ENCODE measurements at regions not wholly inside any gene's neighbourhood (a gene's known extent, or its start where the extent isn't known, plus 50 kb on each side); places are given as distances from the start of the nearest gene placed in this dataset.
"Not testable (repeated sequence)": the region's sequence is repeated elsewhere in the genome, so short reads cannot be mapped to it uniquely, and the experiment has no call there.

DNA sequence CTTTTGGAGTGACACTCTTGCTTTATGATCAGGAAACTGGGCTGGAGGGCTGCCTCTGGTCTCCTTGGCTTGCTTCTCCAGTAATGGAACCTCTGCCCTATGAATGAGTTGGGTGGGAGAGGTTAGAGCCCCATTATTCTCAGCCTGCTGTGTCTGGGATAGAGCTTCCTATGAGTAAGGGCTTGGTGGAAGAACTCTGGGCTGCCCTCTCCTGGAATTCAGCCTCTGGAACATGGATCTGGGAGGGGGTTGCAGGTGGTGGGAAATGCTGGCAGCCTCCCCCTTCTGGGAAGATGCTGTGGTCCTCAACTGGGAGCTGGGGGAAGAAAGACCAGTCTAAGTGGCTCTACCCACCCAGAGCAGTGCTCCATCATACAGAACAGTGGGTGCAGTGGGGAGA is 81.8 kb upstream of the SYN3 start:
- TF ChIP-seq, protein P1, sequence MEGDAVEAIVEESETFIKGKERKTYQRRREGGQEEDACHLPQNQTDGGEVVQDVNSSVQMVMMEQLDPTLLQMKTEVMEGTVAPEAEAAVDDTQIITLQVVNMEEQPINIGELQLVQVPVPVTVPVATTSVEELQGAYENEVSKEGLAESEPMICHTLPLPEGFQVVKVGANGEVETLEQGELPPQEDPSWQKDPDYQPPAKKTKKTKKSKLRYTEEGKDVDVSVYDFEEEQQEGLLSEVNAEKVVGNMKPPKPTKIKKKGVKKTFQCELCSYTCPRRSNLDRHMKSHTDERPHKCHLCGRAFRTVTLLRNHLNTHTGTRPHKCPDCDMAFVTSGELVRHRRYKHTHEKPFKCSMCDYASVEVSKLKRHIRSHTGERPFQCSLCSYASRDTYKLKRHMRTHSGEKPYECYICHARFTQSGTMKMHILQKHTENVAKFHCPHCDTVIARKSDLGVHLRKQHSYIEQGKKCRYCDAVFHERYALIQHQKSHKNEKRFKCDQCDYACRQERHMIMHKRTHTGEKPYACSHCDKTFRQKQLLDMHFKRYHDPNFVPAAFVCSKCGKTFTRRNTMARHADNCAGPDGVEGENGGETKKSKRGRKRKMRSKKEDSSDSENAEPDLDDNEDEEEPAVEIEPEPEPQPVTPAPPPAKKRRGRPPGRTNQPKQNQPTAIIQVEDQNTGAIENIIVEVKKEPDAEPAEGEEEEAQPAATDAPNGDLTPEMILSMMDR (IDR thresholded peaks at IDR 0.05) = no peak
- TF ChIP-seq ZFX (IDR thresholded peaks at IDR 0.05; ENCODE audit: borderline replicate concordance) = no peak
- no peak overlapping the region for H3K27ac ChIP-seq

DNA sequence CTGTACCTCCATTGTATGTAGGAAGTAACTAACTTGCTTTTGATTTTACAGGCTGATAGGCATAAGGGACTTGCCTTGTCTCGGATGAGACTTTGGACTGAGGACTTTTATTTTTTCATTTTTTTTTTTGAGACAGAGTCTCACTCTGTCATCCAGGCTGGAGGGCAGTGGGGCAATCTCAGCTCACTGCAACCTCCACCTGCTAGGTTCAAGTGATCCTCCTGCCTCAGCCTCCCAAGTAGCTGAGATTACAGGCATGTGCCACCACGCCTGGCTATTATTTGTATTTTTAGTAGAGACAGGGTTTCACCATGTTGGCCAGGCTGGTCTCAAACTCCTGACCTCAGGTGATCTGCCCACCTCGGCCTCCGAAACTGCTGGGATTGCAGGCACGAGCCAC is 80.2 kb upstream of the SYN3 start:
- H3K27ac ChIP-seq = not testable (repeated sequence)

DNA sequence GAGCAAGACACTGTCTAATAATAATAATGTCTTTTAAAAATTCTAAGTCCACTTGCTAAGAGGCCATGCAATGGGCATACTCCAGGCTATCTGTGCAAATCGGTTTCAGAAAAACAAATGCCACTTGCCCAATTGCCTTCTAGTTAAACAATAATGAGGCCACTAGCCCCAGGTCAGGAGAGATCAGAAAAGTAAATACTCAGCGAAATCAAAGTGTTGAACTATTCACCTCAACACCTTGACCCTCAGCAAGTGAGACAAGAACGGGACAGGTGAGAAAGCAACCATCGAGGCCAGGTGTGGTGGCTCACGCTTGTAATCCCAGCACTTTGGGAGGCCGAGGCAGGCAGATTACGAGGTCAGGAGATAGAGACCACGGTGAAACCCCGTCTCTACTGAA is 72.3 kb upstream of the SYN3 start:
- no peak overlapping the region for H3K27ac ChIP-seq
- TF ChIP-seq, protein P1 (IDR thresholded peaks at IDR 0.05) = no peak
- TF ChIP-seq ZFX (IDR thresholded peaks at IDR 0.05; ENCODE audit: borderline replicate concordance) = no peak

DNA sequence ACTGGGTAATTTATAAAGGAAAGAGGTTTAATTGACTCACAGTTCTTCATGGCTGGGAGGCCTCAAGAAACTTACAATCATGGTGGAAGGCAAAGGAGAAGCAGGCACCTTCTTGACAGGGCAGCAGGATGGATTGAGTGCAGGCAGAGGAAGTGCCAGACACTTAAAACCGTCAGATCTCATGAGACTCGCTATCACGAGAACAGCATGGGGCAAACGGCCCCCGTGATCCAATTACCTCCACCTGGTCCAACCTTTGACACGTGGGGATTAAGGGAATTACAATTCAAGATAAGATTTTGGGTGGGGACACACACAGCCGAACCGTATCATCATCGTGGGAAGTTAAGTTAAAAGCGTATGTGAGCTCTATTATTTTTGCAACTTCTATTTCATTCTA is 71.4 kb upstream of the SYN3 start:
- no peak overlapping the region for H3K27ac ChIP-seq
- TF ChIP-seq, protein P1 (IDR thresholded peaks at IDR 0.05) = no peak
- no peak for TF ChIP-seq ZFX (IDR thresholded peaks at IDR 0.05; ENCODE audit: borderline replicate concordance)

DNA sequence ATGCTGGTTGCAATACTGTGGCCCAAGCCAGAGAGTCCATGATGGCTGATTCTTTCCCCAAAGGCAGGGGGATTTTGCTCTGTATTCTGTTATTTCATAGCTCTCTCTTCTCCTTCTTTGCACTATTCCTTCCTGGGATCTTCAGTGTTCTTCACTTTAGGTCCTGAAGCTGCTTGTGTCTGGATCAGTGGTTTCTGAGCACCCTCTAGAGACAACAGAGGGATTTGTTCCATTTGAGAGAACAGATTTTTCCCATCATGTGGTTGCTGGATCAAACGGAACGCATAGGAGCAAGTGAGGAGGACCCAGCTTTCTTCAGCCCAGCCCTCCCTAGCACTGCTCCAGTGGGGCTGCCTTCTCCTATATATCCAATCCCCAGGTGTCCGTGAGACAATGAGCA is 68.7 kb upstream of the SYN3 start:
- H3K27ac ChIP-seq = no peak overlapping the region
- TF ChIP-seq, protein P1 (IDR thresholded peaks at IDR 0.05) = no peak
- no peak for TF ChIP-seq ZFX (IDR thresholded peaks at IDR 0.05; ENCODE audit: borderline replicate concordance)

DNA sequence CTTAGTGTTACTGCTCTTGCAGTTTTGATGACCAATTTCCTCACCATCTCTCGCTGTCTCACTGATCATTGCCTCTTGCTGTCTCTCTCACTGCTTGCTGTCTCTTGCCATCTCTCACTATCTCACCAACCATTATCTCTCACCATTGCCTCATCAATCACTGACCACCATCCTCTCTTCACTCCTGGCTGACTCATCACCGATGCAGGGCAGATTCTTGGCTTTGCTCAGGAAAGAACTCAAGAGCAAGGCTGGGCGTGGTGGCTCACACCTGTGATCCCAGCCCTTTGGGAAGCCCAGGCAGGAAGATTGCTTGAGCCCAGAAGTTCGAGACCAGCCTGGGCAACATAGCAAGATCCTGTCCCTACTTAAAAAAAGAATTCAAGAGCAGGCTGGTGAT is 66.3 kb upstream of the SYN3 start:
- TF ChIP-seq ZFX (IDR thresholded peaks at IDR 0.05; ENCODE audit: borderline replicate concordance) = no peak
- H3K27ac ChIP-seq = no peak overlapping the region

DNA sequence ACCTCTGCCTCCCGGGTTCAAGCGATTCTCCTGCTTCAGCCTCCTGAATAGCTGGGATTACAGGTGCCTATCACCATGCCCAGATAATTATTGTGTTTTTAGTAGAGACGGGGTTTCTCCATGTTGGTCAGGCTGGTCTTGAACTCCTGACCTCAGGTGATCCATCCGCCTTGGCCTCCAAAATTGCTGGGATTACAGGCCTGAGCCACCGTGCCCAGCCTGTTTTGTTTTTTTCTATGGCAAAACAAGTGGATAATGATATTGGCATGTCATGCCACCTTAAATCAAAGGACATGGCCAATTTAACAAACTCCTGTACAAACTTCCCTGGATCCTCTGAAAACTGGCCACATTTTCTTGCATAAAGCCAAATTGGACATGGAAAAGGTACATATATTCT is 64.3 kb upstream of the SYN3 start:
- H3K27ac ChIP-seq = not testable (repeated sequence)

DNA sequence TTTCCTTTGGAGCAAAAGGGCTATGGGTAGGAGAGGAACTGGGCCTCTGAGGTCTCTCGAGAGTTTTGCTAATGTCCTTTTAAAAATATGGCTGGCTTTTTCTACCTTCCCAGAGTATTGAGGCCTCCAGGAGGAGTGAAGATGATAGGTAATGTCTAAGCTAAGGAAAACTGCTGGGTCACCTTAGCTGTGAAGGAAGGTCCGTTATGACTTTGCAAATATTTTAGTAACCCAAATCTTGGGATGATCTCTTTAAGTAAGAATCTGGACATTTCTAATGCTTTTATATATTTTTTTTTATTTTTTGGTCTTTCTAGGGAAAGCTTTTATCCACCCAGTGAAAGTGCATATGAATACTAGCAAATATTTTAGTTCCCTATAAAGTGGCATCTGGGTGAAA is 60.9 kb upstream of the SYN3 start:
- H3K27ac ChIP-seq = no peak overlapping the region
- no peak for TF ChIP-seq ZFX (IDR thresholded peaks at IDR 0.05; ENCODE audit: borderline replicate concordance)
- TF ChIP-seq, protein P1 (IDR thresholded peaks at IDR 0.05) = no peak

DNA sequence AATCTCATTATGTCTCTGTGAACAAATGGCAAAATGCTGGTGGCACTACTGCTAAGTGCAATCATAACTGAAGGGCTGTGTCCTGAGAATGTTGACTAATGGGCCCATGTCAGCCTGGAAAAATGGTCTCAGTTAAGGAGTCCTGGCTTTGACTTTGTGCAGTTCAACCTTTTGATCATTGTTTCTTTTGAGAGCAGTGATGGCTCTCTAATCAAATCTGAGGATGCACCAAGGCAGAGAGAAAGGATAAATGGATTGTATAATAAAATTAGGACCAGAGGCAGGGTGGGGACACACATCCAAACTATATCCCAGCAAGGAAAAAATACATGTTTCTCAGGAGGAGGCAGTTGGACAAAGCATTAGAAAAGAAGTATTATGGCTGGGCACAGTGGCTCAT is 59.6 kb upstream of the SYN3 start:
- no peak overlapping the region for H3K27ac ChIP-seq
- TF ChIP-seq ZFX (IDR thresholded peaks at IDR 0.05; ENCODE audit: borderline replicate concordance) = no peak
- TF ChIP-seq, protein P1 (IDR thresholded peaks at IDR 0.05) = no peak
